ENCODE measurements at regions not wholly inside any gene's neighbourhood (a gene's known extent, or its start where the extent isn't known, plus 50 kb on each side); places are given as distances from the start of the nearest gene placed in this dataset.

DNA sequence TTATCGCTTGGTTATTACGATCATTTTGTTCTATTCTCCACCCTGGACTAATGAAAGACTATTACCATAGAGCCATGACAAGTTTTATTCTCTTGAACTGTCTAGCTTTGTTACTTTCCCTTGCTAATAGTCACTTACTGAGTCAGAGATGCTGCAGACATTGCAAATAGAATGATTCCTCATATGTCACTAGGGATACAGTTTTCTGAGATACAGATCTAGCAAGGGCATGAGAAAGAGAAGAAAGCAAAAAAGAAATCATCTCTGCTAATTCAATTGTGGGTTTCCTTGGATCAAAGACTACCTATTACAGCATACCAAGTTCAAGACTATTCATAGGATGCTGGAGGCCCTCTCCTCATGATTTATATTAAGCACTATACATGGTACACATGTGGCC is 204.3 kb downstream of the MBL2 start:
- Histone ChIP-seq H3K27me3 (no peaks in the 10 kb centered on the region), H3K36me3 (replicated peaks in 1 of 2; ENCODE audit: insufficient read depth in 1 of 2, low read depth in 2 of 2) (no peaks in the 10 kb centered on the region), H3K9me3 (no peaks in the 10 kb centered on the region), H3K4me1 (no peaks in the 10 kb centered on the region), H3K4me3 (no peak overlapping the region), H3K27ac (no peak overlapping the region)
- 84 to 85% methylated on average over 2 of the region's 2 CpGs for WGBS, 2 donors
- no peak for DNase-seq
- intact Hi-C loops (cut with DNase I), result no loop called here
- no peak for ATAC-seq
- TF ChIP-seq, protein P1, sequence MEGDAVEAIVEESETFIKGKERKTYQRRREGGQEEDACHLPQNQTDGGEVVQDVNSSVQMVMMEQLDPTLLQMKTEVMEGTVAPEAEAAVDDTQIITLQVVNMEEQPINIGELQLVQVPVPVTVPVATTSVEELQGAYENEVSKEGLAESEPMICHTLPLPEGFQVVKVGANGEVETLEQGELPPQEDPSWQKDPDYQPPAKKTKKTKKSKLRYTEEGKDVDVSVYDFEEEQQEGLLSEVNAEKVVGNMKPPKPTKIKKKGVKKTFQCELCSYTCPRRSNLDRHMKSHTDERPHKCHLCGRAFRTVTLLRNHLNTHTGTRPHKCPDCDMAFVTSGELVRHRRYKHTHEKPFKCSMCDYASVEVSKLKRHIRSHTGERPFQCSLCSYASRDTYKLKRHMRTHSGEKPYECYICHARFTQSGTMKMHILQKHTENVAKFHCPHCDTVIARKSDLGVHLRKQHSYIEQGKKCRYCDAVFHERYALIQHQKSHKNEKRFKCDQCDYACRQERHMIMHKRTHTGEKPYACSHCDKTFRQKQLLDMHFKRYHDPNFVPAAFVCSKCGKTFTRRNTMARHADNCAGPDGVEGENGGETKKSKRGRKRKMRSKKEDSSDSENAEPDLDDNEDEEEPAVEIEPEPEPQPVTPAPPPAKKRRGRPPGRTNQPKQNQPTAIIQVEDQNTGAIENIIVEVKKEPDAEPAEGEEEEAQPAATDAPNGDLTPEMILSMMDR (IDR thresholded peaks at IDR 0.05), result no peak
- TF ChIP-seq POLR2A (IDR thresholded peaks at IDR 0.05), result no peak

DNA sequence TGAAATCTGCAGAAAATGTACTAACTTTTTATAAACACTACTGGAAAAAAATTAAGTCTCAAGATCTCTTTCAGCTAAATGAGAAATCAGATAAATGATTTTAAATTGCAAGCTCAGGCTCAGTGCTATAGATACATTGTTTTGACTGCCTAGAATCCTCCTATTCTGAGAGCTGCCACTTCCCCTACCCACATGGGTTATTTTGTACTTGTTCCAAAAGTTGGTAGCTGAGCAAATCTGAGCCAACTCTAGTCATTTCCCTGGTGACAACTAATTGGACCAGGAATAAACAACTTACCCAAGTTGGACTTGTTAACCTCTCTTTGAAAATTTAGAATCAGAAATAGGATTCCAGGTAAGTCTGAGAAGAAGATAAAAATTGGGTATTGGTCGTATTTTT is 202.1 kb downstream of the MBL2 start:
- H3K36me3 ChIP-seq (replicated peaks in 1 of 2; ENCODE audit: insufficient read depth in 1 of 2, low read depth in 2 of 2), result no peaks in the 10 kb centered on the region
- WGBS, 2 donors, result 57 to 71% methylated on average over 1 of the region's 1 CpG

DNA sequence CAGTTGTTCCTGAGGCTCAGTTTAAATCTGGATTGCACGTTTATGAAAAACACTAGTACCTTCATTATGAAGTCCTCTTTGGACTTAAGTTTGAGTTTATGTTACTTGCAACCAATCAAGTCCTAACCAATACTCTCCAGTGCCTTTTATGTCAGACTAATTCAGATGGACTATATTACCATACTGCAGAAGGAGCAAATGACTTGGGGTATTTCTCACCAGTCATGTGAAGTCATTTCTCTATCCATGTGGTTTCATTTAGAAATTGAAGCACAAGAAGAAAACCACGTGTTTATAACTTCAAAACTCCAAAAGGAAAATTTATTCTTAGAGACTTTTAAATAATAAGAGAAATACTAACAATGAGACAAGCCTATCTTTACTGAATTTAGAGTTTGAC is 201.6 kb downstream of the MBL2 start:
- H3K27me3 ChIP-seq, result no peaks in the 10 kb centered on the region
- no peaks in the 10 kb centered on the region for H3K9me3 ChIP-seq
- TF ChIP-seq POLR2A (IDR thresholded peaks at IDR 0.05), result no peak
- TF ChIP-seq, protein P1 (IDR thresholded peaks at IDR 0.05), result no peak
- H3K27ac ChIP-seq, result no peak overlapping the region
- H3K4me1 ChIP-seq, result no peaks in the 10 kb centered on the region
- WGBS, 2 donors, result 37 to 40% methylated on average over 2 of the region's 2 CpGs
- intact Hi-C loops (cut with DNase I), result no loop called here
- H3K36me3 ChIP-seq (replicated peaks in 1 of 2; ENCODE audit: insufficient read depth in 1 of 2, low read depth in 2 of 2), result no peaks in the 10 kb centered on the region
- no peak for ATAC-seq
- H3K4me3 ChIP-seq, result no peak overlapping the region
- DNase-seq, result no peak

More for the DNA sequence above, 202.1 kb downstream of the MBL2 start:
- DNase-seq (no peak), ATAC-seq (no peak)
- intact Hi-C loops (cut with DNase I), result no loop called here
- no peaks in the 10 kb centered on the region for H3K4me1 ChIP-seq
- TF ChIP-seq, protein P1 (IDR thresholded peaks at IDR 0.05), result no peak
- no peak for TF ChIP-seq POLR2A (IDR thresholded peaks at IDR 0.05)
- H3K9me3 ChIP-seq, result no peaks in the 10 kb centered on the region
- no peak overlapping the region for H3K4me3 ChIP-seq
- no peaks in the 10 kb centered on the region for H3K27me3 ChIP-seq
- H3K27ac ChIP-seq, result no peak overlapping the region

DNA sequence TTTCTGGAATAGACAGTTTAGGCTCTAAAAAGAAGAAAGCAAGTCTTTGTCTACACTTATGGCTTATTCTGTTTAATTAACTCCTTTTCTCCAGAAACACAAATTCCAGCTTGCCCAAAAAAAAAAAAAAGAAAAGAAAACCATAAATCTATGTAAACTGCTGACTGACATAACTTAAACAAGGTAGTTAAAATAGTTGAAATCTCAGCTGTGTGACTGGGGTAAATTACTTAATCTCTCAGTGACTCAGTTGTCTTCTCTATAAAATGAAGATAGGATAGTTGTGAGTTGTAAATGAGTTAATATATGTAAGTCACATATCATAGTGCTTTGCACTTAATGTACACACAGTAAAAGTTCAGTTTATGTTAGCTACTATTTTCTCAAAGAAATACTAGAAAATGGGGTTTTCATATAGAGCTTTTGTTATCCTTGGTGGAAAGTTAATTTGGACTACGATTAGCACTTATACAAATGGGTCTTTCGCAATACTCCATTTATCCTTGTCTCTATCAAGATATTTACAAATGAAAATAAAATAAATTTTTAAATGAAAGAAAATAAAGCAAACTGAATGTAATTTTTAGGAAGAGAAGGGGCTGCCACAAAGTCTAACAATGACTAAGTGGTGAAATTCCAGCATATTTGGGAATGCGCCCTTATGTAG is 200.9 kb downstream of the MBL2 start:
- DNase-seq, result no peak
- Histone ChIP-seq H3K4me3 (no peak overlapping the region), H3K4me1 (no peaks in the 10 kb centered on the region), H3K27me3 (no peaks in the 10 kb centered on the region), H3K36me3 (replicated peaks in 1 of 2; ENCODE audit: insufficient read depth in 1 of 2, low read depth in 2 of 2) (no peaks in the 10 kb centered on the region), H3K27ac (no peak overlapping the region), H3K9me3 (no peaks in the 10 kb centered on the region)
- no peak for TF ChIP-seq POLR2A (IDR thresholded peaks at IDR 0.05)
- TF ChIP-seq, protein P1 (IDR thresholded peaks at IDR 0.05), result no peak
- intact Hi-C loops (cut with DNase I), result no loop called here
- WGBS, 2 donors, result 79 to 81% methylated on average over 3 of the region's 3 CpGs
- ATAC-seq, result no peak

DNA sequence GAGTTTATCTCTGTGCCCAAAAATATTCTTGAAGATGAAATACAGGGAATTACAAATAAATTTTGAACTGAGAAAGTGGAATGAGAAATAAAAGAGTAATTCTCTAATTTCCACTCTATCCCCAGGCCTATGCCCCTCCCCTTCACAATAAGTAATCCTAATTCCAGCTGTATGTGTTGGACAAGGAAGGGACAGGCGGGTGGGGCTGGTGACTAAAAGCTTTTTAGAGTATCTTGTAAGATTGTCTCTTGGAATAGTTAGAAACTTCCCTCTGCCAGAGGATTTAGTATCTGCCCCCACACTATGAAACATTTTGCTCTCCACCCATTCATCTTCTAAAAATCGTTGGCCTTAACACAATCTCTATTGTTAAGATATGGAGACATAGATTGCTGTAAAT is 199.2 kb downstream of the MBL2 start:
- DNase-seq (no peak), ATAC-seq (no peak)
- Histone ChIP-seq H3K4me1 (no peaks in the 10 kb centered on the region), H3K9me3 (no peaks in the 10 kb centered on the region), H3K36me3 (replicated peaks in 1 of 2; ENCODE audit: insufficient read depth in 1 of 2, low read depth in 2 of 2) (no peaks in the 10 kb centered on the region), H3K4me3 (no peak overlapping the region), H3K27me3 (no peaks in the 10 kb centered on the region), H3K27ac (no peak overlapping the region)
- intact Hi-C loops (cut with DNase I), result no loop called here
- 42 to 52% methylated on average over 2 of the region's 2 CpGs for WGBS, 2 donors
- TF ChIP-seq, protein P1 (IDR thresholded peaks at IDR 0.05), result no peak
- TF ChIP-seq POLR2A (IDR thresholded peaks at IDR 0.05), result no peak
